DMS153 (cell line): ENCODE measurements at regions not wholly inside any gene's neighbourhood (a gene's known extent, or its start where the extent isn't known, plus 50 kb on each side); places are given as distances from the start of the nearest gene placed in this dataset.
"Not testable (repeated sequence)": the region's sequence is repeated elsewhere in the genome, so short reads cannot be mapped to it uniquely, and the experiment has no call there.

ENCODE experiments used
- DNase-seq: peaks from one replicate; lab custom pipeline; 2025; lab: John Stamatoyannopoulos, UW

DNA sequence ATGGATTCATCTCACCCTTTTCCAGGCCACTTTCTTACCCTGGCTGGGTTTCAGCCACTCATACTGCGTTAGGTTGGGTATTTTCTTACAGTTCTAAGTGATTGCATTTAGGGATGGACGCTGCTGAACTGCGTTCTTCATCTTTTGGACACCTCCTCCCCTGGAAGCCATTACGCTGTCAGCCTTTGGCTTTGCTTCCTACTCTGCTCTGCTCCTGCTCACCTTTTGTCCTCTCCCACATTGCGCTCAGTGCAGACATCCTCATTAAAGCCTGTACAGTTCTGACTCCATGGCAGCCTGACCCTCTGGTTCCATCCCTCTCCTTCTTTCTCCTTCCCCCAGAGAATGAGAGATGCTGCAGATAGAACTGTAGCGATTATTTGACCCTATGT, 108.9 kb downstream of the SRGAP2 start:
- not testable (repeated sequence) for DNase-seq

DNA sequence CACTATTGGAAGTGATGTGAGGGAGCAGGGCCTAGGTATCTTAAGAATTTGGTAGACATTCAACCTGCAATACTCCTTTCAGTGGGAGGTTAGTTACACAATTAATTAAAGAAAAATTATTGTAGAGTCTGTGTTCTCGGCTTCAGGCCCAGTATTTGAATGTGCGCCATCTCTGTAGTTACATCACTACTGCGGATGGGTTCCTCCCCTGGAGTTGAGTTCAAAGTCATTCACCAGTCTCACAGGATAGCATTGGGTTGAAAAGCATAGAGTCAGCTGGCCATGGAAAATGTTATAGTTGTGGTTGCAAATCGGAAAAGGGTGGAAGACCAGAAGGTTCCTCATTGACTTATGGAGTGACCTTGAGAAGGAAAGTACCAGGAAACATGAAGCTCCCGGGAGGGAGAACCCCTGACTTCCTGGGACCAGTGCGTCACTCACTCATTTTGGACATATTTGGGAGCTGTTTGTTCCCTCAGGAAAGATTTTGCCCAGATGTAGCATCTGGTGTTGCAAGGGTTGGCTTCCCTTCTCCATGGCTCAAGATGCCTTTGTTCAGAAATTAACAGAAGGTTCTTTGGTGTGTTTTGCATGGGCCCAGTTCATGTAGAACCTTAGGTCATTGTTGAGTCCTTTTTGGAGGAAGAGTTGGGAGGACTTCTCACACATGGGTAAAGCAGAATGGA, 111.8 kb downstream of the SRGAP2 start:
- not testable (repeated sequence) for DNase-seq

DNA sequence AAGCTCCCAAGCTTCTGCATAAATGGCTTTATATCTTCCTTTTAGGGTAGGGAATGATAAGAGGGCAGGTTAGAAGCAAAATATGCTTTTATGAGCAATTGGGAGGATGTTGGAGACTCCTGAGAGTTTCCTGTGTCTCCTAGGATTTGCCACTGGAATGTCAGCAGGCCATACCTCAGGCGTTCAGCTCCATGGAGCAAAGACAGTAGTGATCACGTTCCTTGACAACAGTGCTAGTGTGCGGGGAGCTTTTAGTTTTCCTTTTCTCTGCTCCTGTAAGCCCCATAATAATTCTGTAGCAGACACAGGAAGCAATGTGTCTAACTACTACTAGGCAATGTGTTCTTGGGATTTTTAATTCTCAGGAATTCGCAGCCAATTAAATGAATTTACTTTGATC, 113.6 kb downstream of the SRGAP2 start:
- not testable (repeated sequence) for DNase-seq

DNA sequence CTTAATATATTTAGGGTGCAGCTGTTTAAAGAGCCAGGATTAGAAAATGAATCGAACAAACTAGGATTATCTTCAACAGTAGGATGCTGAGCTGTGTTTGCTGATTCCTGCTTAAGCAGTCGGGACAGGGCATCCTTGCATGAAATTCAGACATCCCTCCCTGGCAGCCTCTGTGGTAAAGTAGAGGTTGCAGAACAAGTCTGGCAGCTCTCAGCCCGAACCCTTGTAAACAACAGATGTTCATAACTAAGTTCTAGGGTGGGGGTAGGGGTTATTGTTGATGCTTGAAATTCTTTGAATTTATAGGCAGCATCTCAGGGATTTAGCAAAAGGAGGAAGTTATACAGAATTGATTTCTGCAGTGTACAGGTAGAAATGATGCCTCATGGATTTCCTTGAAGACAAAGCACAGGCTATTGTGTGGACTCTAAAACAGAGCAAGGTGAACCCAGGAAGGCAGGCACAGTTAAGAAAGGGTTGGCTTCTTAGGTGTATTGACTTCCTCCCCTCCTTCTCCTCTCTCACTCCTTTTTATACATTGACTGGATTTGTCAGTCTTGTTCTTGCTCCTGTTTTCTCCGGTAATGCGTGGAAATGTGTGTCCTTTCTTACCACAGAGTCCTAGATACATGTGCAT, 114.7 kb downstream of the SRGAP2 start:
- DNase-seq, result not testable (repeated sequence)

DNA sequence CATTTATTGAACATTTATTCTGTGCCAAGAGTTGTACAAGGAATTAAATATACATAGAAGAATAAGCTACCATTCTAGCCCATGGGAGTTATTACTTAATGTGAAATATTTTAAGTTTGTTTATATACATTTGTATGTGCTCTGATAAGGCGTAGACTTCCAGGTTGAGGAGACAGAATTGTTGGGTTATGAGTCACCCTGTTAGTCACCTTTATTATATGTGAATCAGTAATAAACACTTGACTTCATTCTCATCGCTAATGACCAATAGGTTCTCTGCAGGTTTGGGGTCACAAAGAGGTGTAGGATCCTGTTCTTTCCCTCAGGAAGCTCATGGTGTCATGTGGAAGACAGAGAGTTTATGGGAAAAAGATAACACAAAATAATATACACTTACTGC, 116.9 kb downstream of the SRGAP2 start:
- not testable (repeated sequence) for DNase-seq

DNA sequence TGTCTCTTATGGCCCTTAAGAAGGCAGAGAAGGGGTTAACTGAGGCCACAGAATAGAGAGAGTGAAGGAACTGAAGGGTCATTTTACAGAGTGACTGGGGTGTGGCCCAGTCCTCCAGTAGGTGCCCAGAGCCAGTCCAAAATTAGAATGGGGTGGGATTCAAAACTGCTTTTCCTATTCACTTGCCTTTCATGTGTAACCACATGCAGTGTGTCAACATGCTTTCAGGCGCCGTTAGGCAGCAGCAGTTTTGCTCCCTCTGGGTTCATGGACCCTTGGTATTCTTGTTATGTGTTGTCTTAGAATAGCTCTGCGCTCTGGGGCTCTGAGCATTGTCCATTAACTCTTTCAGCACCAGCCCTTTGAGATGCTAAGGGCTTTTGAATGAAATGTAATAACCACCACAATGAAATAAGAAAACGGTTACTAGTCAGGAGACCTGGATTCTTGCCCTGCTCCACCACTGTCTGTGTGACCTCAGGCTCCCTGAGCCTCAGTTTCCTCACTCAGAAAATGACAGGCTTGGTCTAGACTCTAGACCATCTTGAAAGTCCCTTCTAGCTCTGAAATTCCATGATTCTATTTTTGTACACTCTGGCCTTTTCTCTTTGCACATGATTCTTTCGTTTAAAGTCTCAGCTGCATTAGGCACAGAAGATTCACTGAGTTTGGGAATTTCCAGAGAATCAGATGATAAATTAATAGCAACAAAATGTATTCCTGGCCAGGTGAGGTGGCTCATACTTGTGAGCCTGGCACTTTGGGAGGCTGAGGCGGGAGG, 123.0 kb downstream of the SRGAP2 start:
- DNase-seq, result not testable (repeated sequence)

DNA sequence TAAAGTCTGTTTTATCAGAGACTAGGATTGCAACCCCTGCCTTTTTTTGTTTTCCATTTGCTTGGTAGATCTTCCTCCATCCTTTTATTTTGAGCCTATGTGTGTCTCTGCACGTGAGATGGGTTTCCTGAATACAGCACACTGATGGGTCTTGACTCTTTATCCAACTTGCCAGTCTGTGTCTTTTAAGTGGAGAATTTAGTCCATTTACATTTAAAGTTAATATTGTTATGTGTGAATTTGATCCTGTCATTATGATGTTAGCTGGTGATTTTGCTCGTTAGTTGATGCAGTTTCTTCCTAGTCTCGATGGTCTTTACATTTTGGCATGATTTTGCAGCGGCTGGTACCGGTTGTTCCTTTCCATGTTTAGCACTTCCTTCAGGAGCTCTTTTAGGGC, 128.3 kb downstream of the SRGAP2 start:
- not testable (repeated sequence) for DNase-seq

DNA sequence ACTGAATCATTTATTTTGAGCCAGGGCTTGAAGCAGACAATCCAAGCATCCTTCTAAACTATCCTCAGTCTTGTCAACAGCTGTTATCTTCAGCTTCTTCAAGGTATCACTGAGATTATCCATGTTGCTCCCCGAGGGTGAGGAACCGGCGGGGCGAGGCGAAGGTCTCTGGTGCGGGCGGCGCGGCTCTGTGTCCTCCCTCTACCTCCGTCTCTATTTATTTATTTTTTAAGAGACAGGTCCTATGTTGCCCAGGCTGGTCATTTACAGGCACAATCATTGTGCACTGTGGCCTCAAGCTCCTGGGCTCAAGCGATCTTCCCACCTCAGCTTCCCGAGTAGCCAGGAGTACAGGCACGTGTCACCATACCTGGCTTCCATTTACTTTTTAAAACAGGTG, 130.0 kb downstream of the SRGAP2 start:
- not testable (repeated sequence) for DNase-seq

DNA sequence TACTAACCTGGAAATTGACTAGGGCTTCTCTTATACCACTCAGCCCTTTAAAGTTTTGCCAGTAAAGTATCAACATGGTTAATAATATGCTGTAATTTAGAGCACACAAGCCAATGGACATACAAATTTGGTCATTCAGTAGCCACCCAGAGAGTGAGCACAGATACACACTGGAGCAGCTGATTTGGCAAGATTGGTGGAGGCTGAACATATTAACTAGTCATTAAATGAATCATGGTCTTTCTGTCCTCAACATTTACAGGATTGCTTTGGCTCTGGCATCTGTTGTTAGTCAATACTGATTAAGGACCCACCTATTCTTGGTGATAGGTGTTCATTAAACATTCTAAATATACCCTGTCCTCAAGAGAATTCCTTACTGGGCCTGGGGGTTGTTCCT, 130.6 kb downstream of the SRGAP2 start:
- not testable (repeated sequence) for DNase-seq

DNA sequence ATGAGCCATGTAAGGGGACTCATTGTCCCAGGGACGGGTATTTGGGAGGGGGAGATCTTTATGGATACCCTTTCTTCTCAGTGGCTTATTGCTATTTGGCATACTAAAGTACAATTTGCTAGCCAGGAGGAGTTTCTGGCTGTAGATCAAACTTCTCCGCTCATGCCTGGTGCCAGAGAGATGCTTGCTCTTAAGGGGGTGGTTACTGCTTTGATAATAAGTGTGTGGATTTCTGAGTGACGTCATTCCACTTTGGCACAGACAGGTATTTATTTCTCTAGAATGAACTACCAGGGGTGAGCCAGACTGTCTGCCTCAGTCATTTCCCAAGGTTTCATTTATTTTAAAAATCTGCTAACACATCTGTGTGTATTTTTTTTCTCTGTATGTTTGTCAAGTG, 131.1 kb downstream of the SRGAP2 start:
- peak; percentile 65 for DNase-seq

DNA sequence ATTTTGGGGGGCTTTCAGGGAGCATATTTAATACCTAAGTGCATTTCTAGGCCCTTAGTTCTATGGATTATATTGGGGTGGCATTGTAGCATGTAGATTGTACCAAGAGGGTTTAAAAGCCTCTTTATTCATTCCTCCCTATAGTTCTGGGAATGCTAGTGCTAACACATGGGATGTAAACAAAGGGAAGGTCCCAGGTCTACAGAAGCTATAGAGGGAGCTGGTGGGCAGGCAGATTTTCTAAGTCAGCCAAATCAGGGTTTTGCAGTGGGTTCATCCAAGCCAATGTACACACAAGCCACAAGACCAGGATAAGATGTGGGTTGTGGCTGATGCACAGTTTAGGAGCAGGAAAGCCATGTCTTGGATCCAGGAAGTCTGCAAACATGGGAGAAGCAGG, 131.8 kb downstream of the SRGAP2 start:
- not testable (repeated sequence) for DNase-seq

DNA sequence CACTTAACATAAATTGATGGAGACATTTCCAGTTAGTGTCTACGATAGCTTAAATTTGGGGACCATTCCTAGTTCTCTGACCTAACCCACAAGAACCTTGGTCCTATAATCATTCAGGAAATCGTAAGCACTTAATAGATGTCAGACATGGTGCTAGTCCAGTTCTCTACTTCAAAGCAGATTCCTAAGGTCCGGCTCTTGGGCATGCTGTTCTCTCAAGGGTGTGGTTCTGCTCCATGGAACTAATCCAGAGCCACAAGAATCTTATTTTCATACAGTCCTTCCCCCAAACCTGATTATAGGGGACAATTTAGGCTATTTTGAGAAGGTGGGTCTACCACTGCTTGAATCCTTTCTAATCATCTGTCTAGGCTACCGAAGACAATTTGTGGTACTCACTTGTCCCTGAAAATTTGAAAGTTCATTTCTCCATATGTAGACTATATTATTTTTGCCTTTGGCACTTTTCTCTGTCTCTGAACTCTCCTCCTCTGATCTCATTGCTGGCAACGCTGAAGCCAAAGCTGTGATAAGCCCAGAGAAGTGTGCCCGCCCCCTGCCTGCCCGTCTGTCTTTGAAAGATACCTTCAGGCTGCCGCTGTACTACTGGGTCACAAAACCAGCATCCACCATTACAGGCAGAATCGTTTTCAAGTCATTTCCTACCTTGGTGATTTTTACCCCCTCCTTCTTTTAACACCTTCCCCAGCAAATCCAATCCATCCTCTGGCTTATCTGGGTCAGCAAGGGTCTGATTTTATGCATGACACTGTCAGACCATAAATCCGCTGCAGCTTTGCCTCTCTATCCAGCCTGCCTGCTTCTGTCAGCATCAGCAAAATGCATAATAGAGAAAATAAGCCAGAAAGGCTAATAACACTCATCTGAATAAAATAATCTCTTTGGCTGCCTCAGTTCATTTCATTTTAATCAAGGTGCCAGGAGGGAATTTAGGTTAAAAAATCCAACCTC, 132.8 kb downstream of the SRGAP2 start:
- not testable (repeated sequence) for DNase-seq

DNA sequence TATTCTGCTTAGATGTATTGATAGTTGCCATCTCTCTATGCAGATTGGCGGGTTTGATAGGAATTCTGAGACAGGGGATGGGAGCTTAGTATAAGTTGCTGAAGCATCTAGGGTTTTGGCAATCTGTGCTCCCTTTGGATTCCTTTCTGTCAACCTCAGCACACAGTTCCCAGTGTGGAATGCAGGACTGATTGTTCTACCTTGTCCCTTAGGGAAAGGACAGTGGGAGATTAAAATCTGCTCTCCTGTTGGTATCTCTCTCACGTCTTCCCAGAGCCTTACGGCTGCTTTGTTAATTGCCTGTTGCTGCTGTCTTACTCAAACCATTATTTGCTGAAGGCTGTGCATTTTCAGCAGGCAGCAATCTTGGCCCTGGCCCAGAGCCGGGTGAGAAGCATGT, 133.3 kb upstream of the IKBKE start:
- not testable (repeated sequence) for DNase-seq

DNA sequence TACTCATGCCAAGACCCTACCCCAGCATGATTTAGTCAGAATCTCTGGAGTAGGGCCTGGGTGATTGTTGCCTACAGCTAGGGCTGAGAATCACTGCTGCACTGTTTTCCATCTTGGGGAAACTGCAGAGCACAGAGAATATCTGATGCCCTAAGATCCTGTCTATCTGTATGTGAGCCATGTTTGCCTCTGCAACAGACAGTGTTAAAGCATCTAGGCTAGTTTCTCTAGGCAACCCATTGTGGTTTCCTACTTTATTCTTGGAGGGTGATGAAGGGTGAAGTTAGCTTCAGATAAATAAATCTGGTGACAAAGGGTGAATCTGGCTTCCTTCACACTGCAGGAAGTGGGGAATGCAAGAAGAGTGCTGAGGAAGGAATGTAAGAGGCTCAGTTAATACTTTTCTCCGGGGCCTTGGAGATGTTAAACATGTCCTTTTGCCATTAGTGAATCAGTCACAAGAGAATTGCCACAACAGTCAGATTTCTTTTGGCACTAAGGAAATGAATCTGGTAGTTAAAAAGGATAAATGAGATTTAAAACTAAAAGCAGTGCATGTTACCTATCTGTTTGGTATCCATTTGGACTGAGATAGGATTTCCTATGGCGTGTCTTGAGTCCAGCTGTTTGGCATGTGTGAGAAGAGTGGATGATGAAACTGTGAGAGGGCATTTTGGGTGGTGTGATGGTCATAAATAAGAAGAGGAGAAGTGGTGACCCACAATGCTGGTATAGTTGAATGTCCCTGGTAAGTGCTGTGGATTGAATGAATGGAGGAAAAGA, 119.6 kb upstream of the IKBKE start:
- not testable (repeated sequence) for DNase-seq

DNA sequence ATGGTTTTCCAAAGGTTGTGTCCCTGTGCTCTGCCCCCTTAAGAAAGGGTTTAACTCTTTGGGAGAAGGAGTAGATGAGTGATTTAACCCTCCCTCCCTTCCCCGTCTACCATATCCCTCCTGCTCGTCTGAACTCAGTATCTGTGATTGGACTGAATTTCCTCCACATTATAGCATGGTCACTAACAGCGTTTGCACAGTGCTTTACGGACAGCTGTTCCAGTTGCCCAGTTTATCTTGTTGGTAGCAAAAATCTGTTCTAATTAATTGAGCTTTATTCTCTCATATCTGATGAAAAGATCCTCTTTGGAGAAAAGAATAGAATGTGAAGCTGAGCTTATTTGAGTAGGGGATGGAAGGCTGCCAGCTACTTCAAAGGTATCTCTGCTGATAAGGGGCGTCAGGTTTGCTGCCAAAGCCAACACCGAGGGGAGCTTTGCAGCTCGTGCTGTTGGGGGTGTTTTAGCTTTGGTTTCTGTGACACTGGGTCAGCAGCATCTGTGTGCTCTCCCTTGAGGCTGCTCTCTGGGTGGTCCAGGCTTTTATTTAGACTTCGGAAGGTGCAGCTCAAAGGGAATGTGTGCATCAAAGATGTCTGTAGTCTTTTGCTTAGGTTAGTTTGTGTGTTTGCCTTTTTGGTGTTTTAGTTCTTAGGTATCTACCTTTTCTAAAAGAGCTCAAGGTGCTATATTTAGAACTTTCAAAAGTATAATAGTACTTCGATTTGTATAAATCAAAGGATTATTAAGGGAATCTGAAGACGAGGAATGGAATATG, 118.8 kb upstream of the IKBKE start:
- DNase-seq, result not testable (repeated sequence)

DNA sequence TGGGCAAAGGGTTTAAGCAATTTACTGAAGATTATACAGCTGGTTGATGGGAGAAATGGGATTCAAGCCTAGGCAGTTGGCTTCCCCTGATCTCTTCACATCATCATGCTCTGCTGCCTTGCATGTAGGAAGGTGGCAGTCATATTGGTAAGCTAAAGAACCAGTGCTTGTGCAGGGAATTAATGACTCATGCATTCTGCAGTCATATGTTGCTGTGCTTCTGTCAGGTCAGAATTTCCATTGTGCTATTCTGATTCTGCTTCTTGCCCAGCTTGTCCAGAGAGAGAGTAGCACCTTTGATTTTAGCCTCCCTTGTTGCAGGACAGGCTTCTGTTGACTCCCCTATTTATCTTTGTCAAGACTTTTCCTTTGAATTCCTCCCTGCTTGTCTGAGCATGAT, 114.0 kb upstream of the IKBKE start:
- not testable (repeated sequence) for DNase-seq

DNA sequence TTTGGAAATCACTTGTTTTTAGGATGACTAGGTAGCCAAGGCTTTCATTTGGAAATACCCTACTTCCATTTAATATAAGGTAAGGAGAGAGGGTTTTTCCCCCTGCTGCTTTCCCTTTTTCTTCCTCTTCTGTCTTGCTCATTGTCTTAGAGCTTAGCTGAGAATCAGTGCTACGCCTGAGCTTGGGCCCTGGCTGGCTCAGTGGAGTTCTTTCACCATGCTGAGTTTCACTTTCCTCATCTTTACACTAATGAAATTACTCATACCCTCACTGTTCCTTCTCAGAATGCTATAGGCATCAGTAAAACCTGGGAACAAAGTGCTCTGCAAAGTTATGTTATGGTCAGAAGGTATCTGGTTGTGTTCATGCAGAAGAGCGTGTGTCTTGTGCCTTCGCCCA, 112.3 kb upstream of the IKBKE start:
- DNase-seq, result not testable (repeated sequence)

DNA sequence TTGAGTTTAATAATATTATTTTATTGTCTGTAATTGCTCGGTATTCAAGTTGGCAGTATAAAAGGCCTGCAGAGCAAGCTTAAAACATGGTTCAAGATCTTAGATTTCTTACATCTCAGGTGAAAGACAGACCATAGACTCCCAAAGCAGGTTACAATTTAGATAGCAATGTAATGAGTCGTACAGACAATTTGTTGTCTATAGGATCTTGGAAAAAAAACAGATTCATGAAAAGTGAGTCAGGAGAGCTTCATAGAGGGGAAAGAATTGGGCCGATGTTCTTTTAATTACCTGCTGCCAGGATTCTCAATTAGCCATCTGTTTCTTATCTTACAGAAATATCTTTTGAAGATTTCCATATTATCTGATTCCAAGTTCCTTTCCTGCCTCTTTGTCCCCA, 111.5 kb upstream of the IKBKE start:
- DNase-seq, result not testable (repeated sequence)

DNA sequence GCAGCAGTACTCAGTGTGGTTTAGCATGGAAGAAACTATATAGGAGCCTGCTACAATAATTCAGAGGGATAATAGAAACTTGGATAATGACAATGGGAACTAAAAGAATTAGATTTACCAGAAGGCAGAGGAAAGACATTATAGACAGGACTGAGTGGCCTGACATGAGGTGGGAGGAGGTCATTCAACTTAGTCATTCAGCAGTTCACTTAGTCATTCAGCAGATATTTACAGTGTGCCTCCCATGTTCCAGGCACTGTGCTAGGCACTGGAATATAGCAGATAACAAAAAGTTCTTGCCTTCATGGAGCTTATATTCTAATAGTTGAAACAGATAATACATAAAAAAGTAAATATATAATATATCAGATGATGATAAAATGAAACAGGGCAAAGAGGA, 110.9 kb upstream of the IKBKE start:
- DNase-seq, result not testable (repeated sequence)

DNA sequence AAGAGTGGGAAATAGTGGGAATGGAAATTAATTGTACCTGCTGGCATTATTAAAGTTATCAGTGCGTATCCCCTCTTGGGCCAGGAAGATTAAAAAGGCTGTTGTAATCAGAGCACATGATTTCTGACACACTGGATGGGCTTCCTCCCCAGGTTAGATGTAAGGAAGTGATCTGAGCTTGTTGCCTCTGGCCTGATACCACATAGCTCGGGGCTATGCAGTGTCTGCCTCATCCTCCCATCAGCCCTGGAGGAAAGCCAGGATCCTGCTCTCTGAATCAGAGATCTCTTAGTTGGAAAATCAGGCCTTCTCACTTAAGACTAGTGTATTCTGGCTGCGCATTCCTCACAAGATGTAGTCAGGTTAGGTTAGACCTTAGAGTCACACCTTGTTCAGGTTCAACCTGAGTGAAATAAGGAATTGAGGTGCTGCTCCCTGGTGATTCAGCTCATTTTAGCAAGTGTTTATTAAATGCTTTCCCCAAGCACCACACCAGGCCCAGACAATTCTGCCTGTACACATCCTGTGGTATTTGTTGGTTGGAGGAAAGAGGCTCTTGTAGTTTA, 108.2 kb upstream of the IKBKE start:
- DNase-seq, result not testable (repeated sequence)
